Neural progenitor cell (in vitro differentiated cells): ENCODE measurements at regions not wholly inside any gene's neighbourhood (a gene's known extent, or its start where the extent isn't known, plus 50 kb on each side); places are given as distances from the start of the nearest gene placed in this dataset.

ENCODE experiments used
- DNase-seq: peaks from one replicate; pipeline ENCODE4 v3.0.0-alpha.2; 2016; ENCODE audit warnings: low spot score
- H2AFZ ChIP-seq: fragments of 200-600 bp; sonication (generic); replicated peaks from 2 replicates; pipeline ENCODE4 v1.6.1; 2016; ENCODE audit warnings: antibody characterized with exemption
- H3F3A ChIP-seq: fragments of 200-600 bp; sonication (generic); 2 replicates; pipeline ENCODE4 v1.6.1; 2016; ENCODE audit warnings: antibody characterized with exemption, low read depth
- H3K27ac ChIP-seq: fragments of 200-600 bp; sonication (generic); 2 replicates; pipeline ENCODE4 v1.5.1; 2016; ENCODE audit warnings: mild to moderate bottlenecking
- H3K27me3 ChIP-seq: fragments of 200-600 bp; sonication (generic); 2 replicates; pipeline ENCODE4 v1.6.1; 2016; ENCODE audit warnings: mild to moderate bottlenecking, moderate library complexity
- H3K36me3 ChIP-seq: fragments of 200-600 bp; sonication (generic); 2 replicates; pipeline ENCODE4 v1.5.1; 2016
- H3K4me1 ChIP-seq: fragments of 200-600 bp; sonication (generic); 2 replicates; pipeline ENCODE4 v1.6.1; 2016; ENCODE audit warnings: mixed run types
- H3K4me2 ChIP-seq: fragments of 200-600 bp; sonication (generic); 2 replicates; pipeline ENCODE4 v1.6.1; 2016
- H3K4me3 ChIP-seq: fragments of 200-600 bp; sonication (generic); 2 replicates; pipeline ENCODE4 v1.5.1; 2016
- H3K79me2 ChIP-seq: fragments of 200-600 bp; sonication (generic); 2 replicates; pipeline ENCODE4 v1.6.1; 2016; ENCODE audit warnings: low read depth
- H3K9ac ChIP-seq: fragments of 200-600 bp; sonication (generic); 2 replicates; pipeline ENCODE4 v1.6.1; 2016
- H3K9me3 ChIP-seq: fragments of 200-600 bp; sonication (generic); 2 replicates; pipeline ENCODE4 v1.5.1; 2016; ENCODE audit warnings: low read depth
- H4K20me1 ChIP-seq: fragments of 200-600 bp; sonication (generic); 2 replicates; pipeline ENCODE4 v1.6.1; 2016; ENCODE audit warnings: low read depth
- H3K27ac Mint-ChIP-seq: 3 replicates; pipeline ENCODE4 v1.8.0; 2021; ENCODE audit warnings: mixed read lengths
- H3K27me3 Mint-ChIP-seq: 2 replicates; pipeline ENCODE4 v1.8.0; 2022; ENCODE audit warnings: low read depth, mild to moderate bottlenecking, inconsistent platforms, moderate library complexity, mixed read lengths; ENCODE audit not compliant: insufficient read depth
- H3K36me3 Mint-ChIP-seq: 3 replicates; pipeline ENCODE4 v1.8.0; 2021; ENCODE audit warnings: mixed read lengths
- H3K4me1 Mint-ChIP-seq: 3 replicates; pipeline ENCODE4 v1.8.0; 2021; ENCODE audit warnings: mixed read lengths
- H3K4me3 Mint-ChIP-seq: 3 replicates; pipeline ENCODE4 v1.8.0; 2021; ENCODE audit warnings: mild to moderate bottlenecking, moderate library complexity, mixed read lengths
- H3K9me3 Mint-ChIP-seq: 3 replicates; pipeline ENCODE4 v1.8.0; 2020; ENCODE audit warnings: mixed read lengths
- CTCF ChIP-seq: fragments of 200-600 bp; sonication (generic); IDR thresholded peaks from 2 replicates; pipeline ENCODE4 v1.5.1; 2017; ENCODE audit warnings: antibody characterized with exemption, mild to moderate bottlenecking
- EZH2 ChIP-seq: fragments of 200-600 bp; sonication (generic); IDR thresholded peaks from 2 replicates; pipeline ENCODE4 v1.6.1; 2017; ENCODE audit warnings: antibody characterized with exemption, mild to moderate bottlenecking, moderate library complexity
- EZH2phosphoT487 ChIP-seq: fragments of 200-600 bp; sonication (generic); IDR thresholded peaks from 2 replicates; pipeline ENCODE4 v1.6.1; 2017; ENCODE audit warnings: antibody characterized with exemption

GRCh38 chrX:793216-793770, 162.7 kb downstream of the SHOX start:
- Histone ChIP-seq H4K20me1 (peaks cover 8% of the 10 kb centered on the region), H2AFZ (no peak overlapping the region), H3K9me3 (no peaks in the 10 kb centered on the region), H3K27me3 (peaks cover 24% of the 10 kb centered on the region), H3F3A (peaks cover 46% of the 10 kb centered on the region), H3K4me1 (peaks cover 33% of the 10 kb centered on the region), H3K4me2 (no peak overlapping the region), H3K27ac (no peak overlapping the region), H3K4me3 (no peak overlapping the region), H3K9ac (no peak overlapping the region), H3K79me2 (no peaks in the 10 kb centered on the region), H3K36me3 (no peaks in the 10 kb centered on the region)
- Mint-ChIP-seq H3K4me1 (peaks cover 28% of the 10 kb centered on the region), H3K9me3 (no peaks in the 10 kb centered on the region), H3K27me3 (peaks cover 17% of the 10 kb centered on the region), H3K27ac (no peak overlapping the region), H3K4me3 (no peak overlapping the region), H3K36me3 (no peaks in the 10 kb centered on the region)
- DNase-seq: peak; percentile 23
- TF ChIP-seq CTCF (no peak), EZH2 (no peak), EZH2phosphoT487 (no peak)

GRCh38 chrX:791479-792034, 161.0 kb downstream of the SHOX start:
- DNase-seq: peak; percentile 66
- H3K27me3 ChIP-seq: peaks cover 24% of the 10 kb centered on the region
- H3K27me3 Mint-ChIP-seq: peaks cover 17% of the 10 kb centered on the region
- no peaks in the 10 kb centered on the region for H3K36me3 Mint-ChIP-seq
- H3K9ac ChIP-seq: no peak overlapping the region
- TF ChIP-seq EZH2: no peak
- no peak for TF ChIP-seq CTCF
- TF ChIP-seq EZH2phosphoT487: no peak
- peak overlapping the region; percentile 79 for H3K4me2 ChIP-seq
- H3K4me3 ChIP-seq: peak overlapping the region; percentile 35
- H3K9me3 ChIP-seq: no peaks in the 10 kb centered on the region
- H3K27ac ChIP-seq: no peak overlapping the region
- peaks cover 8% of the 10 kb centered on the region for H4K20me1 ChIP-seq
- H3K9me3 Mint-ChIP-seq: no peaks in the 10 kb centered on the region
- no peak overlapping the region for H2AFZ ChIP-seq
- peaks cover 46% of the 10 kb centered on the region for H3F3A ChIP-seq
- H3K4me1 Mint-ChIP-seq: peaks cover 28% of the 10 kb centered on the region
- H3K36me3 ChIP-seq: no peaks in the 10 kb centered on the region
- no peak overlapping the region for H3K4me3 Mint-ChIP-seq
- no peaks in the 10 kb centered on the region for H3K79me2 ChIP-seq
- no peak overlapping the region for H3K27ac Mint-ChIP-seq
- peaks cover 33% of the 10 kb centered on the region for H3K4me1 ChIP-seq

GRCh38 chrX:790783-791360, 160.3 kb downstream of the SHOX start:
- Histone ChIP-seq H3K4me3 (peak overlapping the region; percentile 35), H3K27ac (no peak overlapping the region), H3K36me3 (no peaks in the 10 kb centered on the region), H3K27me3 (peaks cover 24% of the 10 kb centered on the region), H3K9ac (no peak overlapping the region), H3K4me2 (peak overlapping the region; percentile 79), H3K79me2 (no peaks in the 10 kb centered on the region), H4K20me1 (peaks cover 8% of the 10 kb centered on the region), H3K4me1 (peaks cover 33% of the 10 kb centered on the region), H3F3A (peaks cover 46% of the 10 kb centered on the region), H2AFZ (no peak overlapping the region), H3K9me3 (no peaks in the 10 kb centered on the region)
- Mint-ChIP-seq H3K4me1 (peaks cover 28% of the 10 kb centered on the region), H3K4me3 (no peak overlapping the region), H3K9me3 (no peaks in the 10 kb centered on the region), H3K27ac (no peak overlapping the region), H3K36me3 (no peaks in the 10 kb centered on the region), H3K27me3 (peaks cover 17% of the 10 kb centered on the region)
- TF ChIP-seq EZH2: no peak
- no peak for TF ChIP-seq CTCF
- no peak for TF ChIP-seq EZH2phosphoT487
- DNase-seq: peak; percentile 51
